A673 (cell line): ENCODE measurements at regions not wholly inside any gene's neighbourhood (a gene's known extent, or its start where the extent isn't known, plus 50 kb on each side); places are given as distances from the start of the nearest gene placed in this dataset.

Experiments
- BruUV-seq: library from RNA; stranded (reverse); fragments of 400-500 nt; replicated peaks from 2 replicates; lab custom pipeline; 2021; lab: Mats Ljungman, UMichigan
- CTCF ChIA-PET: fragments of 300-600 bp; sonication (Branson Sonifier 250); formaldehyde crosslinking; loops from one replicate; lab custom pipeline; 2022; ENCODE audit warnings: antibody characterized with exemption; lab: Charles Lee
- POLR2A ChIA-PET: fragments of 300-600 bp; sonication (Branson Sonifier 250); formaldehyde crosslinking; loops from one replicate; lab custom pipeline; 2022; ENCODE audit warnings: antibody characterized with exemption; ENCODE audit not compliant: low non-redundant PET; lab: Charles Lee
- DNase-seq: peaks from one replicate; pipeline ENCODE4 v3.0.0-alpha.2; 2015; ENCODE audit warnings: low spot score
- H3K27ac ChIP-seq: fragments of 200-600 bp; sonication (generic); 2 replicates; pipeline ENCODE4 v1.5.1; 2016; ENCODE audit warnings: mixed run types, low read depth, mild to moderate bottlenecking, mixed read lengths, antibody characterized with exemption, low read length; ENCODE audit not compliant: poor library complexity, severe bottlenecking
- H3K27me3 ChIP-seq: fragments of 200-600 bp; sonication (generic); replicated peaks from 2 replicates; pipeline ENCODE4 v1.6.1; 2017; ENCODE audit warnings: mixed run types, low read depth, mild to moderate bottlenecking, mixed read lengths, antibody characterized with exemption, low read length; ENCODE audit not compliant: insufficient read depth, poor library complexity
- H3K36me3 ChIP-seq: fragments of 200-600 bp; sonication (generic); 2 replicates; pipeline ENCODE4 v1.6.1; 2016; ENCODE audit warnings: mixed run types, mild to moderate bottlenecking, mixed read lengths, antibody characterized with exemption, low read length; ENCODE audit not compliant: insufficient read depth, poor library complexity, severe bottlenecking
- H3K4me1 ChIP-seq: fragments of 200-600 bp; sonication (generic); 2 replicates; pipeline ENCODE4 v1.6.1; 2017; ENCODE audit warnings: mixed run types, mild to moderate bottlenecking, mixed read lengths, antibody characterized with exemption, low read length; ENCODE audit not compliant: insufficient read depth, poor library complexity, severe bottlenecking
- H3K4me3 ChIP-seq: fragments of 200-600 bp; sonication (generic); 2 replicates; pipeline ENCODE4 v1.5.1; 2016; ENCODE audit warnings: low read depth, mixed run types, mild to moderate bottlenecking, mixed read lengths, low read length; ENCODE audit not compliant: poor library complexity, severe bottlenecking
- H3K9me3 ChIP-seq: fragments of 200-600 bp; sonication (generic); 2 replicates; pipeline ENCODE4 v1.6.1; 2016; ENCODE audit warnings: mixed run types, low read depth, mild to moderate bottlenecking, mixed read lengths, antibody characterized with exemption, low read length; ENCODE audit not compliant: poor library complexity, severe bottlenecking
- EZH2 ChIP-seq: fragments of 200-600 bp; sonication (generic); IDR thresholded peaks from 2 replicates; pipeline ENCODE4 v1.6.1; 2017; ENCODE audit warnings: borderline replicate concordance, low read depth, mild to moderate bottlenecking, mixed read lengths, antibody characterized with exemption, low read length; ENCODE audit not compliant: poor library complexity, severe bottlenecking
- intact Hi-C: fragments of 100-400 bp; cut with micrococcal nuclease; formaldehyde crosslinking; loops from one replicate; pipeline ENCODE4 v1.10.0; 2022; ENCODE audit not compliant: unreplicated experiment
- TF ChIP-seq, protein P1 (sequence below): fragments of 300-800, 200-600 bp; sonication (generic); conservative IDR thresholded peaks from 2 replicates; pipeline ENCODE4 v1.5.1; 2017; ENCODE audit warnings: low read depth, mild to moderate bottlenecking, antibody characterized with exemption, low read length, moderate library complexity, mixed read lengths

DNA sequence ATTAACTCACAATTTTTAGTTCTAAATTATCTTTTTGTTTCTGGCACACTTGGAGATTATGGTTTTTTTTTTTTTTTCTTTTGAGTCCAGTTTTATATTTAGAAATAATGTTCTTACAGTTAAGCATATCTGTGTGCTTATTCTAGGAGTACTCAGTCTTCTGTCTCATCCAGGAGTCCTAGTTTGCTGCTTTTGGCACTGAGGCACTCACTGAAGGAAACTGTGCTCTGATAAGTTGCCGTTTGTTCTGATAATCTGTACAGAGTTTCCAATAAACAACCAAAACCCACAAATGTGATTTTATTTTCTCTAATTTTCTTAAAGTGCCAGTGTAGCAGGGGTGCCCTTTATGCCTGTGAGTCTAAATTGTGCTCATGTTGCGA, 251.0 kb downstream of the LRRC70 start:
- intact Hi-C loops = no loop called here
- CTCF ChIA-PET = no interaction called here
- no peak for DNase-seq
- Histone ChIP-seq H3K36me3 (no peaks in the 10 kb centered on the region), H3K27ac (no peak overlapping the region), H3K4me1 (no peaks in the 10 kb centered on the region), H3K9me3 (no peaks in the 10 kb centered on the region), H3K27me3 (no peaks in the 10 kb centered on the region), H3K4me3 (no peak overlapping the region)
- POLR2A ChIA-PET = no interaction called here
- BruUV-seq = no TSS peak
- TF ChIP-seq, protein P1, sequence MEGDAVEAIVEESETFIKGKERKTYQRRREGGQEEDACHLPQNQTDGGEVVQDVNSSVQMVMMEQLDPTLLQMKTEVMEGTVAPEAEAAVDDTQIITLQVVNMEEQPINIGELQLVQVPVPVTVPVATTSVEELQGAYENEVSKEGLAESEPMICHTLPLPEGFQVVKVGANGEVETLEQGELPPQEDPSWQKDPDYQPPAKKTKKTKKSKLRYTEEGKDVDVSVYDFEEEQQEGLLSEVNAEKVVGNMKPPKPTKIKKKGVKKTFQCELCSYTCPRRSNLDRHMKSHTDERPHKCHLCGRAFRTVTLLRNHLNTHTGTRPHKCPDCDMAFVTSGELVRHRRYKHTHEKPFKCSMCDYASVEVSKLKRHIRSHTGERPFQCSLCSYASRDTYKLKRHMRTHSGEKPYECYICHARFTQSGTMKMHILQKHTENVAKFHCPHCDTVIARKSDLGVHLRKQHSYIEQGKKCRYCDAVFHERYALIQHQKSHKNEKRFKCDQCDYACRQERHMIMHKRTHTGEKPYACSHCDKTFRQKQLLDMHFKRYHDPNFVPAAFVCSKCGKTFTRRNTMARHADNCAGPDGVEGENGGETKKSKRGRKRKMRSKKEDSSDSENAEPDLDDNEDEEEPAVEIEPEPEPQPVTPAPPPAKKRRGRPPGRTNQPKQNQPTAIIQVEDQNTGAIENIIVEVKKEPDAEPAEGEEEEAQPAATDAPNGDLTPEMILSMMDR = no peak
- TF ChIP-seq EZH2 = no peak

DNA sequence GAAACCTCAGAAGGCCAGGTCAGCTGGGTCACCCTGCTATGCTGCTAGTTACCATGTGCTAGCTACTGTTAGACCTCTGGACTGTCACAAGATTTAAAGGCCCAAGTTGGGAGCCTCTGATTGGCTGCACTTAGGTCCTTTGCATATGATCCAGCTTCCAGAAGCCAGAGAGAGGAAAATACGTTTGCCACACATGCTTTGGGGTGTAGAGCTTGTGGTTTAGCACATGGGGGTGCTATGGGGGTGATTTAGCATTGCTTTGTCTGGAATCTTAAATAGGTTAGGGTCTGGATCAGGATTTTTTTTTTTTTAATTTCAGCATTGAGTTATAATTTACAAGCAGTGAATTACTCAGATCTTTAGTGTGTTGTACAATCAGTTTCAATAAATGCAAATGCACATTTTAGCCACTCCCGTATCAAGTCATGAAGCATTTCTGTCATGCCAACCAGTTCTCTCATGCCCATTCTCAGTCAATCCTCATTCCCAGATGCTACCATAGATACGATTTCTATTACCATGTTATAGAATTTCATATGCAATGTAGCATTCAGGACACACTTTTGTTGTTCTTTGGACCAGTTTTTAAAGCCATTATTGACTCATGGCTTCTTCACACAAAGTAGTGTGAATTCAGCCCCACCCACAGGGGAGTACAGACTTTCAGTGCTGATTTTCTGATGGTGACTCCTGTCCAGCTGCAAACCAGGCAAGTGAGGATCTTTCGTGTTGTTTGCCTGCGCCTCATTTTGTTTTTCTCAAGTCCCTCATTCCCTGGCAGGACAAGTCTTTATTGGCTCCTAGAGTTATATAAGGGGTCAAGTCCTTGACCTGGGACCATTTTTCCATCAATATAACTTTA, 250.4 kb downstream of the LRRC70 start:
- no peak for DNase-seq
- BruUV-seq = no TSS peak
- Histone ChIP-seq H3K4me1 (no peaks in the 10 kb centered on the region), H3K36me3 (no peaks in the 10 kb centered on the region), H3K27me3 (no peaks in the 10 kb centered on the region), H3K9me3 (no peaks in the 10 kb centered on the region), H3K4me3 (no peak overlapping the region), H3K27ac (no peak overlapping the region)
- TF ChIP-seq, protein P1 = no peak
- no peak for TF ChIP-seq EZH2
- ChIA-PET CTCF (no interaction called here), POLR2A (no interaction called here)
- intact Hi-C loops = no loop called here

DNA sequence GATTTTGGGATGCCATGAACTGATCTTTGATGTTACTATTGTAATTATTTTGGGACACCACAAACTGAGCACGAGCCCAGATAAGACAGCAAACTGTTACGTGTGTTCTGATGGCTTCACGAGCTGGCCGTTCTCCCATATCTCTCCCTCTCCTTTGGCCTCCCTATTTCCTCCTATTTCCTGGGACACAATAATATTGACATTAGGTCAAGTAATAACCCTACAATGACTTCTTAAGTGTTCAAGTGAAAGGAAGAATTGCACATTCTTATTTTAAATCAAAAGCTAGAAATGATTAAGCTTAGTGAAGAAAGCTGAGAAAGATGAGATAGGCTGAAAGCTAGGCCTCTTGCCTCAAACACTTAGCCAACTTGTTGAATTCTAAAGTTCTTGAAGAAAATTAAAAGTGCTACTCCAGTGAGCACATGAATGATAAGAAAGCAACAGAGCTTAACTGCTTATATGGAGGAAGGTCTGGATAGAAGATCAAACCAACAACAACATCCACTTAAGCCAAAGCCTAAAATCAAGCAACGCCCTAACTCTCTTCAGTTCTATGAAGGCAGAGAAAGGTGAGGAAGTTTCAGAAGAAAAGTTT, 247.1 kb downstream of the LRRC70 start:
- Histone ChIP-seq H3K4me1 (no peaks in the 10 kb centered on the region), H3K9me3 (no peaks in the 10 kb centered on the region), H3K36me3 (no peaks in the 10 kb centered on the region), H3K27ac (no peak overlapping the region), H3K27me3 (no peaks in the 10 kb centered on the region), H3K4me3 (no peak overlapping the region)
- no peak for TF ChIP-seq EZH2
- TF ChIP-seq, protein P1 = no peak
- intact Hi-C loops = no loop called here
- no TSS peak for BruUV-seq
- CTCF ChIA-PET = no interaction called here
- no peak for DNase-seq
- POLR2A ChIA-PET = no interaction called here
